IPS-15b (cell line): ENCODE measurements at regions not wholly inside any gene's neighbourhood (a gene's known extent, or its start where the extent isn't known, plus 50 kb on each side); places are given as distances from the start of the nearest gene placed in this dataset.
"Not testable (repeated sequence)": the region's sequence is repeated elsewhere in the genome, so short reads cannot be mapped to it uniquely, and the experiment has no call there.

Experiments used
- H3K27me3 ChIP-seq: one replicate; pipeline ENCODE4 v1.6.1; 2013; ENCODE audit warnings: low read length; ENCODE audit not compliant: control insufficient read depth, insufficient read depth
- H3K36me3 ChIP-seq: one replicate; pipeline ENCODE4 v1.6.1; 2013; ENCODE audit warnings: low read length; ENCODE audit not compliant: control insufficient read depth, insufficient read depth
- H3K4me1 ChIP-seq: one replicate; pipeline ENCODE4 v1.6.1; 2013; ENCODE audit warnings: mild to moderate bottlenecking, low read length; ENCODE audit not compliant: control insufficient read depth, insufficient read depth
- H3K4me3 ChIP-seq: one replicate; pipeline ENCODE4 v1.5.1; 2013; ENCODE audit warnings: low read depth, low read length
- H3K9ac ChIP-seq: one replicate; pipeline ENCODE4 v1.6.1; 2013; ENCODE audit warnings: low read depth, mild to moderate bottlenecking, low read length
- H3K9me3 ChIP-seq: one replicate; pipeline ENCODE4 v1.6.1; 2013; ENCODE audit warnings: mild to moderate bottlenecking, low read length; ENCODE audit not compliant: control insufficient read depth, insufficient read depth

DNA sequence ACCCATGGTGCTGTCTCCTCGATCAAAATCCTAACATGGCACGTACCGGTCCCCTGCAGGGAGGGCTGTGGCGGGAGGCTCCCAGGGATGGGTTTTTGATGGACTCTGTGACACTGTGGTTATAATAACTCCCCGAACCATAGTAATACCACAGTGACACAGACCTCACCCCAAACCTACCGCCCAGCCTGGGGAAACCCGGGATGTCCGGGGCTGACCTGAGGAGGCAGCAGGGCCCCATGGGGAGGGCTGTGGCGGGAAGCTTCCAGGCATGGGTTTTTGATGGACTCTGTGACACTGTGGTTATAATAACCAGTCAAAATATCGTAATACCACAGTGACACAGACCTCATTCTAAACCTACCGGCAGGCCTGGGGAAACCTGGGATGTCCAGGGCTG lies 378.0 kb downstream of the TMEM121 start:
- H3K36me3 ChIP-seq = no peaks in the 10 kb centered on the region
- H3K4me3 ChIP-seq = no peak overlapping the region
- no peaks in the 10 kb centered on the region for H3K4me1 ChIP-seq
- no peak overlapping the region for H3K9ac ChIP-seq
- H3K27me3 ChIP-seq = no peaks in the 10 kb centered on the region
- peaks cover 22% of the 10 kb centered on the region for H3K9me3 ChIP-seq

DNA sequence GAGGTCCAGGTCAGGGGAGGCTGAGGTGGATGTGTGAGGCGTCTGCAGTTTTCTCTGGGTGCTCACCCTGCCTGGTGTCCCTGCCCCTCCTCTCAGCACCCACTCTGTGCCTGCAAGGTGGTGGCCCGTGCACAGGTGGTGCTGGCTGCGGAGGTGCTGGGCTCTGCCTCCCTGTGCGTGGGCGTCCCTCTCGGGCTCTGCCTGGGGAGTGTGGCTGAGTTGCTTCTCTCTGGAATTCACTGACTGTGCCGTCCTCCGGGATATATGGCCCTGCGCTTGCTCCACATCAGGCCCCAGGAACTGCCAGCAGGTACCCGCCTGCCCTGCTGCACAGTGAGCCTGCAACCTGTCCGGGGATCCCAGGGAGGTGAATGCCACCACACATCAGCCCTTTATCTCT lies 379.1 kb downstream of the TMEM121 start:
- no peak overlapping the region for H3K9ac ChIP-seq
- H3K27me3 ChIP-seq = no peaks in the 10 kb centered on the region
- H3K9me3 ChIP-seq = peaks cover 20% of the 10 kb centered on the region
- no peak overlapping the region for H3K4me3 ChIP-seq
- H3K36me3 ChIP-seq = no peaks in the 10 kb centered on the region
- no peaks in the 10 kb centered on the region for H3K4me1 ChIP-seq

DNA sequence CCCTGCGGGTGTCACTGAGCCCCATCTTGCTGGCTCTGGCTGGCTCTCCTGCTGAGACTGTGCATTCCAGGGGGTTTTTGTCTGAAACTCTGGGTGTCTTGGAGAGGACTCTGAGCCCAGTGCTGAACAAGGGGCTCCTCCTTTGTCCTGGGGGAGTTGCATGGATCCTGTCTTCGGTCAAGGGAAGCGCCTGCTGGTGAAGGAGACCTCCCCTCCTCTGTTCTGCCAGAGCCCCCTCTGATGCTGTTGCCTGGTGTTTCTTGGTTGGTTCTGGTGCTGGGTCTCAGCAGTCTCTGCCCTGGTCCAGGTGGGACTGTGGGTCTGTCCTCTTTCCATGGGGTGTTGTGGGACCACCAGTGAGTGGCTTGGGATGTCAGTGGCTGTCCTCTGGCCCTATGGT lies 380.9 kb downstream of the TMEM121 start:
- H3K36me3 ChIP-seq = no peaks in the 10 kb centered on the region
- H3K4me1 ChIP-seq = no peaks in the 10 kb centered on the region
- peaks cover 17% of the 10 kb centered on the region for H3K9me3 ChIP-seq
- H3K9ac ChIP-seq = no peak overlapping the region
- H3K27me3 ChIP-seq = no peaks in the 10 kb centered on the region
- H3K4me3 ChIP-seq = no peak overlapping the region

DNA sequence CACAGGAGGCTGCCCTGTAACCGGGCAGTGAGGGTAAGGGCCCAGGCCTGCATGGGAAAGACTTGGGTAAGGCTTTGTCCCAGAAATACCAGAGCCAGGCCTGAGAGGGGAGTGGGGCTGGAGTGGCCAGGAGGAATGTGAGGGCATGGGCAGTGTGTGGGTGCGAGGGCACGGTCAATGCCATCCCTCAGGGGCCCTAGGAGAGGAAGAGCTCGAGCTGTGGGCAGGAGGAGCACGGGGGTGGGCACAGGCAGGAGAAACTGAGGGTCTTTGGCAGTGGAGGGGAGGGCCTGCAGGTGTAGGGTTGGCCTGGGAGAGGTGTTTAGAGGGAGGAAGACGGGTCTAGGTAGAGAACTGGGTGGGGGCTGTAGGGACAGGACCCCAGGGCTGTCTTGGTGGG lies 381.6 kb downstream of the TMEM121 start:
- Histone ChIP-seq H3K36me3 (no peaks in the 10 kb centered on the region), H3K9ac (no peak overlapping the region), H3K4me1 (no peaks in the 10 kb centered on the region), H3K9me3 (peaks cover 16% of the 10 kb centered on the region), H3K27me3 (no peaks in the 10 kb centered on the region), H3K4me3 (no peak overlapping the region)

DNA sequence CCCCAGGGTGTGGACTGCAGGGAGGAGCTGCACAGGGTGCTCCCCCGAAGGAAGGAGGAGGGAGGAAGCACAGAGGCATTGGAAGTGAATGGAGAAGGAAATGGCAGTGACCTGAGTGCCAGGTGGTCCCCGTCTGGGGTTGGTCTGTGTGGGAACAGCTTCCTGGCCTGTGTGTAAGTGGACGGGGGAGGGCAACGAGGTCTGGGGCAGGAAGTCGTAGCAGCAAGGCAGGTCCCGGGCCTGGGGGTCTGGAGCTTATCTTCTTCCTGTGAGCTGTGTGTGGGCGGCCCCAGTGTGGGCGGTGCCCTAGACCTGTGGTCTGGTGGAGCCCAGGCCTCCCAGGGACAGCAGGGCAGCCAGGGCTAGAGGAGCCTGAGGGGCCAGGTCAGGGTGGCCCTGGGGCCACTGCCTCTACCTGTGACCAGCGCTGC lies 382.1 kb downstream of the TMEM121 start:
- Histone ChIP-seq H3K4me3 (no peak overlapping the region), H3K27me3 (no peaks in the 10 kb centered on the region), H3K9ac (no peak overlapping the region), H3K4me1 (no peaks in the 10 kb centered on the region), H3K36me3 (no peaks in the 10 kb centered on the region), H3K9me3 (peaks cover 16% of the 10 kb centered on the region)

DNA sequence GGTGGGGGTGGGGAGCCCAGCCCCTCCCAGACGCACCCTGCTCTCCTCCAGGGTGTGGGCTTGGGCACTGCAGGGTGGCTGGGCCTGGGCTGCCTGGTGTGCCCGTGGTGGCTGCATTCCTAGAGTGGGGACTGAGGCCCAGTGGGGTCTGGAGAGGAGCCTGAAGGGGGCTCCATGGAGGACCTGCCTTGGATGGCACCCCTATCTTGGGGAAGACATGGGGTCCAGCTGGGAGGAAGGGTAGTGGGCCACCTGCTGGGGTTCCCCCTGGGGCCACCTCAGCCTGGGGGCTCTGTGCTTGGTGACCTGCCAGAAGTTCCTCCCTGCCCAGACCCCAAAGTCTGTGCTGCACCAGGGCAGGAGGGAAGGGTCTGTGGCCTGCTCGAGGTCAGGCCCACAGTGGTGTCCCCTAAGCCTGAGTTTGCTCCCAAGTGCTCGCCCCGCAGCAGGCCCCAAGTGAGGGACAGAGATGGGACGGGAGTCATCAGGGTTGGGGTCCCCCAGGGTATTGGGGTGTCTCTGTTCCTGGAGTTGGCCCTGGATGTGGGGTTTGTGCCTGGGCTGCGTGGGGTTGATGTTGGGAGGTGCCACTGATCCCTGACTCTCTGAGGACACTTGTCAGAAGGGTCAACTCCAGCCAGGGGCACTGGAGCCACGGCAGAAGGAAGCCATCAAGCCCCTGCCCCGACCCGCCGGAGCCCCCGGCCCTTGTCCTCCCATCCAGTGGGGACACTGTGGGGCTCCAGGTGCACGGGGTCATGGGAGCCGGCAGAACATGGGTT lies 382.9 kb downstream of the TMEM121 start:
- no peak overlapping the region for H3K9ac ChIP-seq
- no peaks in the 10 kb centered on the region for H3K27me3 ChIP-seq
- no peaks in the 10 kb centered on the region for H3K4me1 ChIP-seq
- no peaks in the 10 kb centered on the region for H3K36me3 ChIP-seq
- H3K9me3 ChIP-seq = peaks cover 16% of the 10 kb centered on the region
- H3K4me3 ChIP-seq = no peak overlapping the region

DNA sequence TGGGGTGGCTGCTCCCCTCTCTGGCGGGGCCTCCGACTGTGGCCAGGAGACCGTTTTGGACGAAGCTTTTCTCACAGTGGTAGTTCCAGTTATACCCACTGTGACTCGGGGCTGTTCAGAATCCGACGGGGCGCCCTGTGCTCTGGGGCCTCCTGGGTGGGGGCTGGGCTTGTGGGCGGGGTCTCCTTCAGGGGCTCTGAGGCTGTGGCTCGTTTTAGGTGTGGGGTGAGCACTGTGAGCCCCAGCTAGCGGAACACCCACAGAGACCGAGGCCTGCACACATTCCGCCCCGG lies 383.4 kb downstream of the TMEM121 start:
- H3K9ac ChIP-seq, H3K27me3 ChIP-seq, H3K4me1 ChIP-seq, H3K36me3 ChIP-seq, H3K4me3 ChIP-seq: not testable (repeated sequence)
- peaks cover 17% of the 10 kb centered on the region for H3K9me3 ChIP-seq

DNA sequence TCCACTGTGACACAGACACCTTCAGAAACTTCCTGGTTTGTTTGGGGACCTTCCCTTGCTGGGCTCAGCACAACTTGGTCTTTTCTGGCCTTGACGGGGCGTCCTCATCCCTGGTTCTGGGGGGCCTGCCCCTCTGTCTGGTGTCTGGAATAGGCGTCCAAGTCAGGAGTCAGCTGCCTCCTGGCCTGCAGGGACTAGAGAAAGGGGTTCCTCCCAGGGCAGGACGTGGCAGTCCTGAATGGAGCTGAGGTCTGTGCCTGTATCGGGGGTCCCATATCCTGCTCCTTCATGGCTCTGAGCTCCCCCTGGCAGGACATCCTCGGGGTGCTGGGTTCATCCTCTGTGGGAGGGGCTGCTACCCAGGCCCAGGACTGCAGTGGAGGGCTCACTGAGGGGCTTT lies 384.0 kb downstream of the TMEM121 start:
- H3K9ac ChIP-seq = no peak overlapping the region
- peaks cover 19% of the 10 kb centered on the region for H3K9me3 ChIP-seq
- no peak overlapping the region for H3K4me3 ChIP-seq
- no peaks in the 10 kb centered on the region for H3K36me3 ChIP-seq
- H3K4me1 ChIP-seq = no peaks in the 10 kb centered on the region
- no peaks in the 10 kb centered on the region for H3K27me3 ChIP-seq

DNA sequence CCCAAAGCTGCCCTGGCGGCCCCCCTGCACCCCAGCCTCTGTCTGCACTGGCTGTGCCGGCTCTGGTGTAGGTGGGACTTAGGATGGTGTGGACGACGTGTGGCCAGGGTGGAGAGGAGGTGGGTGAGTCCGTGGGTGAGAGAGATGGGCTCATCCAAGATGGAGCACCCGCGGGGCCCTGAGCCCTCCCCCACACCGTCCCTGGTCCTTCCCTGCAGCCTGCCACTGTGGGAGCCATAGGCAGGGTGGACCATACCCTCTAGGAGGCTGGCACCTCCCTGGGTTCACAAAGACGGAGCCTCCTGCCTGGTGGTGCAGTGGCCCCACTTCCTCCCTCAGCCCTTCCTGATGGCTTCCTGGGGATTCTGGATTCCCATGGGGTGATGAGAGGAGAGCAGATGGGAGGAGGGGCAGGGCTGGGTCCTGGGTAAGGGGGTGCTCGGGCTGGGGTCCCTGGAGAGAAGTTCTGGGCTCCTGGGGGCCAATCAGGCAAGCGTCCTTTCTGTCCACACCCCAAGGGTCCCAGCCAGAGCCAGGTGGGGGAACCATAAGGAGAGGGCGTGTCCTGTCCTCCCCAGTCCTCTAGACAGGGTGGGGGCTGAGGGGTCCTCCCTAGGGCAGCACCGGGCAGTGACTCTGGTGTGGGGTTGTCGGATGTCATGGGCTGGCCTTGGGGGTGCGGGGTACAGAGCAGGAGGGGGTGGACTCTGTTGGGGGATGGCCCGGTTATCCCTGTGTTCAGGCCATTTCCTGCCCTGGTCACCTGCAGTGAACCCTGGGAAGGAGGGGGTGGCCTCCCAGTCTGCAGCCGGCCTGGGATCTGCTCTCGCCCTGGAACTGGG lies 384.8 kb downstream of the TMEM121 start:
- Histone ChIP-seq H3K36me3 (no peaks in the 10 kb centered on the region), H3K9me3 (peaks cover 25% of the 10 kb centered on the region), H3K9ac (no peak overlapping the region), H3K4me3 (no peak overlapping the region), H3K27me3 (no peaks in the 10 kb centered on the region), H3K4me1 (no peaks in the 10 kb centered on the region)

DNA sequence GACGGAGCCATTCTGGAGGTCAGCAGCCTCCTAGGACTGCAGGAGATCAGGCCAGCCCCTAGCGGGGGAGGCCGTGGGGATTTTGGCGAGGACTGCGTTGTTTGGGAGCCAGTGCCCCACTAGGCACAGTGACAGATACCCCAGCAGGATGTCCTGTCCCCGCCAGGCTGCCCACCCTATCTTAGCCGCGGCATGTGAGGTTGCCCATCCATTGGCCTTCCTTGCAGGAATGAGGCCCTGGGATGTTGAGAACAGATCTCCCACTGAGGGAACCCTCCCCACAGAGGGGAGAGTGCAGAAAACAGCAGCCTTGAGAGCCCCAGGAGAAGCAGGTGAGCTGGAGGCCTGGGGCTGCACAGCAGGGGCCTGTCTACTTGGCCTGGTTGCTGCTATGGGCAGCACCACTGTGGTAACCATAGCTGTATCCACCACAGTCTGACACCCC lies 385.5 kb downstream of the TMEM121 start:
- not testable (repeated sequence) for H3K27me3 ChIP-seq, H3K4me1 ChIP-seq, H3K4me3 ChIP-seq, H3K36me3 ChIP-seq, H3K9ac ChIP-seq
- H3K9me3 ChIP-seq = peaks cover 25% of the 10 kb centered on the region

DNA sequence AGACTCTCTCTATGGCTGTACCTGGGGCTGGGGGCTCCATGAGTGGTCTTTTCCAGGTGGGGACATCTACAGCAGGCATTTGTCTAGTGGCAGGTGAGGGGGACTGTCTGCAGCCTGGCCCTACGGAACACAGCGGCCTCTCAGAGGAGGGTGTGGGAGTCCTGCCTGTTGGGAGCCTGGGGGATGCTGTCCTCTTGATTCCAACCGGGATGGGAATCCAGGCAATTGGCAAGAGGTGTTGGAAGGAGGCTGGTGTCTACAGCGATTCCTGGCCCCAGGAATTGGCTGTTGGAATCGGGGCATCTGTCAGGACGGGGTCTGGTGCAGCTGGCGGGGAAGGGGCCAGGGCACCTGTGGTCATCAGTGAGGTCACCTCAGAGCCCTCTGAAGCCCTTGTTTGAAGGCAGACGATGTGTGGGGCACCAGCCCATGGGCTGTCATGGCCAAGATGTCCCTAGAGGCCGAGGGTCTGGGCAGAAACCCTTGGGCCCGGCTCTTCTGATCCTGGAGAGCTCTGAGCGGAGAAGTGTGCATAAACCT lies 386.3 kb downstream of the TMEM121 start:
- H3K27me3 ChIP-seq = no peaks in the 10 kb centered on the region
- no peak overlapping the region for H3K9ac ChIP-seq
- no peaks in the 10 kb centered on the region for H3K4me1 ChIP-seq
- no peaks in the 10 kb centered on the region for H3K36me3 ChIP-seq
- peaks cover 20% of the 10 kb centered on the region for H3K9me3 ChIP-seq
- no peak overlapping the region for H3K4me3 ChIP-seq

DNA sequence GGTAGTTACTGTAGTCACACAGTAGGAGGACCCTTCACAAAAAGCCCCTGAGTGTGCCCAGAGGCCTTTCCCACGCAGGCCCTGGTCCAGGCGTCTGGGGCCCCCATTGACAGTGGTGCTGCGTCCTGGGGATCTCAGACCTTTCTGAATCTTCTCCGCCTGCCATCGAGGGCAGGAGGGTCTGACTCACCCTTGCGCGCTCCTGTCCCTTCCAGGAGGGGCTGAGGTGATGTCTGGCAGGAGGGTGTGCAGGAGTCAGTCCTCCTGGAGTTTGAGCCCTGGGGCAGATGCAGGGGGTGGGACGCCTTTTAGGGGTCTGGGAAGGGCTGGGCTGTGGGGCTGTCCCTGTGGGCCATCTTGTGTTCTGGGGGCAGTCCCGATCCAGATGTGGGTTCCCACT lies 386.8 kb downstream of the TMEM121 start:
- Histone ChIP-seq H3K9me3 (peaks cover 16% of the 10 kb centered on the region), H3K27me3 (no peaks in the 10 kb centered on the region), H3K4me1 (no peaks in the 10 kb centered on the region), H3K36me3 (no peaks in the 10 kb centered on the region), H3K4me3 (no peak overlapping the region), H3K9ac (no peak overlapping the region)
